ENCODE measurements at regions not wholly inside any gene's neighbourhood (a gene's known extent, or its start where the extent isn't known, plus 50 kb on each side); places are given as distances from the start of the nearest gene placed in this dataset.

GRCh38 chr13:74201530-74201929, 67.3 kb upstream of the KLF12 start:
- ChIA-PET POLR2A (no interaction called here), RAD21 (ENCODE audit: unreplicated experiment) (no interaction called here), CTCF (no interaction called here), SMC1A (ENCODE audit: uncharacterized antibody, unreplicated experiment) (no interaction called here)
- Histone ChIP-seq H3K27me3 (replicated peaks in 1 of 2; ENCODE audit: control insufficient read depth in 2 of 2, insufficient read depth in 2 of 2, low read length in 1 of 2) (no peaks in the 10 kb centered on the region; a peak in 1 of 4 replicates), H3K9ac (ENCODE audit: control insufficient read depth, insufficient read depth, low read length) (no peak overlapping the region), H3K79me2 (ENCODE audit: control insufficient read depth, insufficient read depth, low read length) (no peaks in the 10 kb centered on the region), H3K4me2 (ENCODE audit: control insufficient read depth, insufficient read depth) (no peak overlapping the region), H3K9me3 (replicated peaks; ENCODE audit: control insufficient read depth, insufficient read depth, low read length) (no peaks in the 10 kb centered on the region), H3K4me3 (no peak overlapping the region), H4K20me1 (ENCODE audit: control insufficient read depth, insufficient read depth) (no peaks in the 10 kb centered on the region), H2AFZ (ENCODE audit: control insufficient read depth, low read depth, low read length) (no peak overlapping the region), H3K36me3 (ENCODE audit: control insufficient read depth in 2 of 2, insufficient read depth in 2 of 2, low read length in 1 of 2) (no peaks in the 10 kb centered on the region), H3K27ac (ENCODE audit: control insufficient read depth, insufficient read depth) (no peak overlapping the region), H3K4me1 (ENCODE audit: control insufficient read depth, insufficient read depth, low read length) (no peaks in the 10 kb centered on the region)
- no TSS peak for BruUV-seq (replicated peaks)
- ATAC-seq (no peak), DNase-seq (ENCODE audit: low read depth, low spot score) (no peak), FAIRE-seq (no peak)
- in situ Hi-C loops (cut with MboI) (no loop called here), intact Hi-C loops (cut with micrococcal nuclease; ENCODE audit: unreplicated experiment) (no loop called here)
- no peak for TF ChIP-seq KLF5 (IDR thresholded peaks at IDR 0.05; ENCODE audit: partially characterized antibody)
- no peak for TF ChIP-seq HDAC2 (IDR thresholded peaks at IDR 0.05)
- TF ChIP-seq RELB (IDR thresholded peaks at IDR 0.05; ENCODE audit: low read depth) = no peak
- TF ChIP-seq FOXM1 (IDR thresholded peaks at IDR 0.05; ENCODE audit: low read depth, low read length) = no peak
- TF ChIP-seq HDAC6 (IDR thresholded peaks at IDR 0.05; ENCODE audit: unreplicated experiment) = no peak
- no peak for TF ChIP-seq CEBPZ (IDR thresholded peaks at IDR 0.05; ENCODE audit: low read depth, low read length)
- no peak for TF ChIP-seq POLR2AphosphoS5 (IDR thresholded peaks at IDR 0.05; ENCODE audit: low read length)
- no peak for TF ChIP-seq ZBTB4 (CRISPR knock-in tag; IDR thresholded peaks at IDR 0.05)
- whole genome bisulfite sequencing (ENCODE audit: insufficient coverage, insufficient replicate concordance, low lambda C conversion rate, missing lambda C conversion rate) = 100% methylated on average over 1 of the region's 1 CpG
